Trophoblast cell (in vitro differentiated cells and primary cell): ENCODE measurements at regions not wholly inside any gene's neighbourhood (a gene's known extent, or its start where the extent isn't known, plus 50 kb on each side); places are given as distances from the start of the nearest gene placed in this dataset.
"Not testable (repeated sequence)": the region's sequence is repeated elsewhere in the genome, so short reads cannot be mapped to it uniquely, and the experiment has no call there.

Experiments
- DNase-seq, 2 donors: peaks; one replicate each; pipeline ENCODE4 v3.0.0-alpha.2; 2016
- H2AFZ ChIP-seq: 2 replicates; pipeline ENCODE4 v1.6.1; 2013; ENCODE audit warnings: low read length, moderate library complexity, mild to moderate bottlenecking; ENCODE audit not compliant: insufficient read depth, poor library complexity
- H2AK5ac ChIP-seq: 2 replicates; pipeline ENCODE4 v1.6.1; 2013; ENCODE audit warnings: mild to moderate bottlenecking, low read length
- H2BK120ac ChIP-seq: 2 replicates; pipeline ENCODE4 v1.6.1; 2013; ENCODE audit warnings: low read length, mild to moderate bottlenecking, moderate library complexity; ENCODE audit not compliant: insufficient read depth, poor library complexity
- H2BK12ac ChIP-seq: 2 replicates; pipeline ENCODE4 v1.6.1; 2013; ENCODE audit warnings: mild to moderate bottlenecking, low read length, moderate library complexity
- H2BK5ac ChIP-seq: 2 replicates; pipeline ENCODE4 v1.6.1; 2013; ENCODE audit warnings: low read length, low read depth, moderate library complexity, mild to moderate bottlenecking; ENCODE audit not compliant: poor library complexity
- H3K14ac ChIP-seq: 2 replicates; pipeline ENCODE4 v1.6.1; 2013; ENCODE audit warnings: mild to moderate bottlenecking, low read length
- H3K18ac ChIP-seq: 2 replicates; pipeline ENCODE4 v1.6.1; 2013; ENCODE audit warnings: mild to moderate bottlenecking, low read length
- H3K23ac ChIP-seq: 2 replicates; pipeline ENCODE4 v1.6.1; 2013; ENCODE audit warnings: low read length
- H3K27ac ChIP-seq: 2 replicates; pipeline ENCODE4 v1.5.1; 2013; ENCODE audit warnings: low read depth, mild to moderate bottlenecking, inconsistent platforms, low read length, moderate library complexity
- H3K27me3 ChIP-seq: 2 replicates; pipeline ENCODE4 v1.6.1; 2013; ENCODE audit warnings: inconsistent platforms, mild to moderate bottlenecking, low read length, moderate library complexity; ENCODE audit not compliant: insufficient read depth
- H3K36me3 ChIP-seq, 2 experiments: 1 replicate in 1 of 2; 2 replicates in 1 of 2; pipeline ENCODE4 v1.6.1; 2013; ENCODE audit warnings: low read length in 2 of 2, mild to moderate bottlenecking in 2 of 2, moderate library complexity in 1 of 2; ENCODE audit not compliant: insufficient read depth in 2 of 2, control insufficient read depth in 1 of 2
- H3K4ac ChIP-seq: 2 replicates; pipeline ENCODE4 v1.6.1; 2013; ENCODE audit warnings: low read depth, mild to moderate bottlenecking, low read length, moderate library complexity
- H3K4me1 ChIP-seq, 2 experiments: 1 replicate in 1 of 2; 2 replicates in 1 of 2; pipeline ENCODE4 v1.6.1; 2013; ENCODE audit warnings: low read length in 2 of 2, mild to moderate bottlenecking in 2 of 2, moderate library complexity in 1 of 2; ENCODE audit not compliant: insufficient read depth in 2 of 2, control insufficient read depth in 1 of 2
- H3K4me2 ChIP-seq: 2 replicates; pipeline ENCODE4 v1.6.1; 2013; ENCODE audit warnings: inconsistent platforms, mild to moderate bottlenecking, low read length, moderate library complexity
- H3K4me3 ChIP-seq: 2 replicates; pipeline ENCODE4 v1.5.1; 2013; ENCODE audit warnings: mild to moderate bottlenecking, low read depth, low read length, inconsistent platforms
- H3K79me1 ChIP-seq: one replicate; pipeline ENCODE4 v1.6.1; 2013; ENCODE audit warnings: low read length
- H3K79me2 ChIP-seq: 2 replicates; pipeline ENCODE4 v1.6.1; 2013; ENCODE audit warnings: low read length, mild to moderate bottlenecking; ENCODE audit not compliant: control insufficient read depth, insufficient read depth, poor library complexity
- H3K9ac ChIP-seq: 2 replicates; pipeline ENCODE4 v1.6.1; 2013; ENCODE audit warnings: mild to moderate bottlenecking, low read length
- H3K9me3 ChIP-seq: 2 replicates; pipeline ENCODE4 v1.6.1; 2013; ENCODE audit warnings: low read depth, mild to moderate bottlenecking, control low read depth, inconsistent platforms, low read length; ENCODE audit not compliant: insufficient read depth
- H4K12ac ChIP-seq: 2 replicates; pipeline ENCODE4 v1.6.1; 2013; ENCODE audit warnings: low read depth, mild to moderate bottlenecking, low read length, moderate library complexity
- H4K8ac ChIP-seq: 2 replicates; pipeline ENCODE4 v1.6.1; 2013; ENCODE audit warnings: low read depth, mild to moderate bottlenecking, low read length, moderate library complexity
- H4K91ac ChIP-seq: one replicate; pipeline ENCODE4 v1.6.1; 2013; ENCODE audit warnings: low read depth, mild to moderate bottlenecking, low read length, moderate library complexity
- WGBS: extraction: QIAGEN DNeasy Blood & Tissue Kit; methylation state at CpG from one replicate; pipeline ENCODE4 v1.1.7; 2013; ENCODE audit warnings: missing lambda C conversion rate; ENCODE audit not compliant: insufficient read length, insufficient coverage; ENCODE audit errors: extremely low coverage; 5-methylcytosine and 5-hydroxymethylcytosine counted together

- Histone ChIP-seq H4K12ac (no peak overlapping the region), H3K9me3 (no peaks in the 10 kb centered on the region), H3K4ac (no peak overlapping the region), H3K79me2 (no peaks in the 10 kb centered on the region), H3K9ac (no peak overlapping the region), H3K4me2 (no peak overlapping the region), H3K23ac (no peak overlapping the region), H4K8ac (no peak overlapping the region), H3K14ac (no peak overlapping the region), H2BK5ac (no peak overlapping the region), H3K4me3 (no peak overlapping the region), H2BK120ac (no peak overlapping the region), H3K79me1 (no peaks in the 10 kb centered on the region), H3K18ac (no peak overlapping the region), H2AFZ (no peak overlapping the region), H3K27ac (no peak overlapping the region), H3K27me3 (no peaks in the 10 kb centered on the region), H2AK5ac (no peak overlapping the region), H2BK12ac (no peak overlapping the region), H3K36me3 (no peaks in the 10 kb centered on the region), H4K91ac (no peak overlapping the region), H3K4me1 (no peaks in the 10 kb centered on the region)
- DNase-seq: no peak
These were observed 163.3 kb upstream of the IL15 start for GRCh38 chr4:141473026-141473540.

- H3K27me3 ChIP-seq: no peaks in the 10 kb centered on the region
- H3K4me2 ChIP-seq: no peak overlapping the region
- H3K4ac ChIP-seq: no peak overlapping the region
- no peak overlapping the region for H2BK5ac ChIP-seq
- no peak overlapping the region for H3K27ac ChIP-seq
- no peak overlapping the region for H2BK120ac ChIP-seq
- no peak overlapping the region for H4K8ac ChIP-seq
- H2AFZ ChIP-seq: no peak overlapping the region
- H2AK5ac ChIP-seq: no peak overlapping the region
- no peaks in the 10 kb centered on the region for H3K4me1 ChIP-seq
- H3K9me3 ChIP-seq: no peaks in the 10 kb centered on the region
- H4K12ac ChIP-seq: no peak overlapping the region
- no peaks in the 10 kb centered on the region for H3K79me1 ChIP-seq
- H3K23ac ChIP-seq: no peak overlapping the region
- H3K4me3 ChIP-seq: no peak overlapping the region
- no peak overlapping the region for H3K14ac ChIP-seq
- H3K79me2 ChIP-seq: no peaks in the 10 kb centered on the region
- H4K91ac ChIP-seq: no peak overlapping the region
- no peak for DNase-seq
- H3K36me3 ChIP-seq: no peaks in the 10 kb centered on the region
- H3K9ac ChIP-seq: no peak overlapping the region
- H3K18ac ChIP-seq: no peak overlapping the region
- H2BK12ac ChIP-seq: no peak overlapping the region
These were observed 162.4 kb upstream of the IL15 start for GRCh38 chr4:141473952-141474351.

DNA sequence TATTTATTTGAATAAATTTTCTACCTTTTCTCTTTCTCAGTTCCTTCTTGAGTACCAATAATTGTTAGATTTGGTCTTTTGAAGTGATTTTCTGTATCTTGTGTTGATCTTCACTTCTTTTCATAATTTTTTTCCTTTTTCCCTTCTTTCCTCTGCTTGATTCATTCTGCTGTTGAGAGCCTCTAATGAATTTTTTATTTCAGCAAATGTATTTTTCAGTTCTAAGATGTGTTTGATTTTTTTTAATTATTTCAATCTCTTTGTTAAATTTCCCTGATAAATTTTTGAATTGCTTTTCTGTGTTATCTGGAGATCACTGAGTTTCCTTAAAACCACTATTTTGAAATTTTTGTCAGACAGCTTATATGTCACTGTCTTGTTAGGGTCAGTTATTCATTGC lies 155.4 kb upstream of the IL15 start:
- Histone ChIP-seq H2AFZ (no peak overlapping the region), H3K79me1 (no peaks in the 10 kb centered on the region), H3K4ac (no peak overlapping the region)

GRCh38 chr4:141484298-141484697 lies 152.1 kb upstream of the IL15 start:
- H2AFZ ChIP-seq: not testable (repeated sequence)

More for the DNA sequence above, 155.4 kb upstream of the IL15 start:
- Histone ChIP-seq H2AK5ac (no peak overlapping the region), H4K12ac (no peak overlapping the region), H3K27ac (no peak overlapping the region), H3K9me3 (no peaks in the 10 kb centered on the region), H3K4me1 (no peaks in the 10 kb centered on the region), H3K4me2 (no peak overlapping the region), H3K36me3 (no peaks in the 10 kb centered on the region), H3K27me3 (no peaks in the 10 kb centered on the region), H3K9ac (no peak overlapping the region), H4K8ac (no peak overlapping the region), H4K91ac (no peak overlapping the region), H3K18ac (no peak overlapping the region), H2BK120ac (no peak overlapping the region), H3K23ac (no peak overlapping the region), H2BK5ac (no peak overlapping the region), H3K4me3 (no peak overlapping the region), H3K14ac (no peak overlapping the region), H2BK12ac (no peak overlapping the region), H3K79me2 (no peaks in the 10 kb centered on the region)
- no peak for DNase-seq

More at GRCh38 chr4:141484298-141484697, 152.1 kb upstream of the IL15 start:
- not testable (repeated sequence) for H3K79me1 ChIP-seq, H3K4me1 ChIP-seq, H4K12ac ChIP-seq, H4K91ac ChIP-seq, H3K14ac ChIP-seq, H3K27me3 ChIP-seq, H3K4ac ChIP-seq, H3K36me3 ChIP-seq, H3K9ac ChIP-seq, H2BK12ac ChIP-seq, H3K4me3 ChIP-seq, H3K18ac ChIP-seq, H4K8ac ChIP-seq, H2AK5ac ChIP-seq, H2BK5ac ChIP-seq, H2BK120ac ChIP-seq, H3K27ac ChIP-seq, H3K23ac ChIP-seq, DNase-seq, H3K79me2 ChIP-seq, H3K9me3 ChIP-seq, H3K4me2 ChIP-seq
- WGBS: no CpG with 5 or more reads among the region's 12 CpGs
